ENCODE measurements at regions not wholly inside any gene's neighbourhood (a gene's known extent, or its start where the extent isn't known, plus 50 kb on each side); places are given as distances from the start of the nearest gene placed in this dataset.

GRCh38 chr2:217717646-217718045 lies 285.1 kb downstream of the TNS1 start:
- DNase-seq = no peak

DNA sequence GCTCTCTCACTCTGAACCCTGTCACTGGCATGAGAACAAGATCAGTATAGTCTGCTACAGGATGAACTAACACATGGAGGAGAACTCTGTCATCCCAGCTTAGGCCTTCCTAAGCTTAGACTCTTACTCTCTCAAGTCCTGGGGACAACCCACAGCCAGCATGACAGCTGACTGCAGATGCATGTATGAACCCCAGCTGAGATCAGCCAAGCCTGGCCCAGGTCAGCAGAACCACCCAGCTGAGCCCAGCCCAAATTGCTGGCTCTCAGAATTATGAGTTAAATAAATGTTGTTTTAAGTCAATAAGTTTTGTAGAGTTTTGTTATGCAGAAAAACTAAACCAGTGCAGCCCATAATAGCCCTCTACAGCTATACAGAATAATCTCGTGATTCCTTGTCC lies 287.3 kb downstream of the TNS1 start:
- no peak for DNase-seq

GRCh38 chr2:217714287-217714751 lies 288.5 kb downstream of the TNS1 start:
- DNase-seq = no peak

GRCh38 chr2:217713395-217714286 lies 289.2 kb downstream of the TNS1 start:
- DNase-seq = peak; percentile 75

DNA sequence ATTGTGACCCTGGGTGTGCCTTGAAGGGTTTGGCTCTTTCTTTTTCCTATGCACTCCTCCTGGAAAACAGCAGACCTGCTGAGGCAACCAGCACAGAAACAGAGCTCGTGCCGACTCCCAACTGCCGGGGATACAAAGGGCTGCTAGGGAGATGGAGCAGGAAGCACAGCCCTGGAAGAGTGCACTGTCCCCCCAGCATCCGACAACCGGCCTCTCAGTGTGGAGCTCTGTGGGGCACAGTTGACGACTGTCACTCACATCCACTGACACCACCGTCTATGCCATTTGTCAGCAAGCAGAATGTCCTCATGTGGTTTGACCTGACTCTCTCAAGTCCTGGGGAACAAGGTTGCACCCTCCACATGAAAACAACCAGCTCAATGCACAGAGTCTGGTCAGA lies 290.4 kb downstream of the TNS1 start:
- no peak for DNase-seq

GRCh38 chr2:217711188-217711587 lies 291.6 kb downstream of the TNS1 start:
- no peak for DNase-seq

- DNase-seq = no peak
Measured at GRCh38 chr2:217710211-217710765, 292.5 kb downstream of the TNS1 start.

GRCh38 chr2:217709478-217710210 lies 293.2 kb downstream of the TNS1 start:
- no peak for DNase-seq

GRCh38 chr2:217707131-217707611 lies 295.6 kb downstream of the TNS1 start:
- DNase-seq = no peak

DNA sequence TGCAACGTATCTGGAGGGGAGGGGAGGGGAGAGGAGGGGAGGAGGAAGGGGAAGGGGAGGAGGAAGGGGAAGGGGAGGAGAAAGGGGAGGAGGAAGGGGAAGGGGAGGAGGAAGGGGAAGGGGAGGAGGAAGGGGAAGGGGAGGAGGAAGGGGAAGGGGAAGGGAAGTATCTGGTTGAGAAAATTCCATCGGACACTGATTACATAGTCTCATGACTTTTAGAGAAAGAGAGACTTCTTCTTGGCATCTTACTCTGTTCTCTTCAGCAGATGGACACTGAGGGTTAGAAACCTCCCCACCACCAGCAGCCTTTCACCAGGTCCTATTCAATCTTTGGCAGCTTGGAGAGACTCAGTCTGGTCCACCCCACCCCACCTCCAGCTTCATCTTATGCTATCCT lies 296.3 kb downstream of the TNS1 start:
- no peak for DNase-seq

GRCh38 chr2:217706095-217706494 lies 296.7 kb downstream of the TNS1 start:
- DNase-seq = no peak

- no peak for DNase-seq
Measured at GRCh38 chr2:217705461-217705860, 297.3 kb downstream of the TNS1 start.

DNA sequence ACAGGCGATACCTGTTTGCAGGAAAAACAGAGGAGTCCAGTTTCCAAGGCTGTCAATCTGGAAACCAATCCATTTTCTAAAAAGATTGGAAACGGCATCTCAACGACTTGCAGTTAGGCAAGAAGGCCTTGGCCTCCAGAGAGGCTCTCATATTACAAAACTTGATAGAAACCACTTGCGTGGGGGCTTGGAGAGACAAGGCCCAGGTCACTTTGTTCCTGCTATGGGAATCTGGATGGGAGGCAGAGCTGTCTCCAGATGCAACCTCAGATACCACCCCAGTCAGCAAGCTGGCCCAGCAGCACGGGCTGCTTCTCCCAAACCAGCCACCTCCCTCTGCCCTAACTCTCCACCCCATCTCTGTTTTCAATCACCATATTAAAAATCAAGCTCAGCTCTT lies 298.8 kb downstream of the TNS1 start:
- no peak for DNase-seq

DNA sequence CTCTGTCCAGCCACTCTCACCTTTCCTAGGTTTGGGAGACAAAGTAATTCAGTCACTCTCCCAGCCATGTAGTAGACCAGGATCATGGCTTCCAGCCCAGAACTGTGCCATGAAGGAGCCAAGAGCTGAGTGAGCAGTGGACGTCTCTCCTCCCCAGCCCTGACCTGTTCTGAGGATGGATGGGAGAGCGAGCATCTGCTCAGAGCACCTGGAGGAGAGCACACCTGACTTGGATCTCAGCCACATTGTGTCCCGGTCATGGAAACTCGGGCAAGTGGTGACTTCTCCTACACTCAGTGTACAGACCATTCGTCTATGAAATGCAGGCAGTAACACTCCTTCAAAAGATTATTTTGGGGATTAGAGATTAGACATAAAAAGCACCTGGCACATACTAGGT lies 299.7 kb downstream of the TNS1 start:
- no peak for DNase-seq

DNA sequence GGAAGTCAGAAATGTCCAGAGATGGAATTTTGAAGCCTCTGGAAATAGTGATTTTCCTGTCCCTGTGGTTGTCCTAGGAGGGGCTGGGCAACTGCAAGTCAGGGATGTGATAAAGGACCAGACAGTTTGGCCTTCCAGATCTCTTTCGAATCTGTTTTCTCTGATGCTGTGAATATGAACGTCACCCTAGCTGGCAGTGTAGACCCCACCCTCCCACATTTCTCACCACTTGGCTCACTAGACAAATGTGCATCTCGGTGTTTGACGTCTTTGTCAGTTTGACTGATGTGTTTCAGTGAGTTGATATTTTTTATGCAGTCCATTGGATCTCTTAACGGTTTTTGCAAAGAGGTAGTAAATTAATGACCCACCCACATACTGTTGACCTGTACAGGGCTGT lies 301.2 kb downstream of the TNS1 start:
- DNase-seq = no peak

- no peak for DNase-seq
Measured at GRCh38 chr2:217698691-217699090, 304.1 kb downstream of the TNS1 start.

DNA sequence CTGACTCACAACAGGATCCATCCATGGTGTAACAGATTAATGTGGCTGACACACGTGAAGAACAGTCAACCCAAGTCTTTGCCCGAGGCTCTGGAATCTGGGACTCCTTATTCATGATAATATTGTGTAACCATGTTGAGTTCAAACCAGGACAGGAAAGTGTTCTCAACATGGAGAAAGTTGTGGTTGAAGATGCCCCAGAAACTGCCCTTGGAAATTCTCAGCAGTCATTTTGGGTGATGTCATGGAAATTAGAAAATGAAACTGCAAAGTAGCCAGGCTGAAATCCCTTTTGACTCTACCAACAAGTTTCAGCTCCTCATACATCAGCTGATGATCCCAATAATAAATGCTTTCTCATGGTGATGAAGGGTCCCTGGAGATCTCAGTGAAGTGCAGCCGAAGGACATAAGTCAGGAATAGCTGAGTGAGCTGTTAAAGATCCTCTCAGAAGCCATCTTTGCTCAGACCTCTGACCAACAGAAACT lies 307.7 kb downstream of the TNS1 start:
- no peak for DNase-seq

- no peak for DNase-seq
Measured at GRCh38 chr2:217694291-217694690, 308.5 kb downstream of the TNS1 start.

DNA sequence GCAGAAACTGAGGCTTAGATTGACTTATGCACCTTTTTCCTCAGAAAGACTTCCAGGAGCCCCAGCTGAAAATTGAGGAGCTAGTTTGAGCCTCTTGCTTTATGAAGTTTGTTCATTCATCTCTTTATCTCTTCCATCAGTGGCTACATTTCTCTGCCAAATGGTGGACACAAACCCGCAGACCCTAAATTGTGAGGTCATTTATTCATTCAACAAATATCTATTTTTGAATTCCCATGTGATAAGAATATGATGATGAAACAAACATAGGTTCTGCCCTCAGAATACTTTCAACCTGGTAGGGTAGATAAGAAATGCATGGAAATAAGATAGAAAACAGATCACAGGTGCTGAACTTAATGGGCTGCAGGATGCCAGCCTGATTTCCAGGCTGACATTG lies 309.4 kb downstream of the TNS1 start:
- no peak for DNase-seq

GRCh38 chr2:217691920-217692666 lies 310.7 kb downstream of the TNS1 start:
- DNase-seq = no peak

- DNase-seq = no peak
Measured at GRCh38 chr2:217691516-217691915, 311.3 kb downstream of the TNS1 start.

- no peak for DNase-seq
Measured at GRCh38 chr2:217689053-217689452, 313.7 kb downstream of the TNS1 start.

DNA sequence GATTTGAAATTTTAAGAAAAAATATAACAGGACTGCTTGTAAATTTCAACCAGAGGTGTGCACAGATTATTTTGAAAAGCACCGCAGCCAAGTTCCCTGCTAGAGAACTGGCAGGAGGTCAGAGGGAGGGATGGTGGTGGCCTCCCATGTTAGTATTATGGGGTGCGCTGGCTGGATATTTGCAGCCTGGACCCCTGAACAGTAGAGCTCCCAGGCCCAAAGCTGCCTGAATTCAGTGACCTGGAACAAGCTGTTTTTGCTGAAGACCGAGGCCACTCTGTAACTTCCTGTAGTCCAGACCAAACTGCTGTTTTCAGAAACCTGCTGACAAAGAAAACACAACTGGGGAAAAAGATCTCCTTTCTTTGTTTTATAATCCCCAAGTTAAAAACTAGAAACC lies 314.3 kb downstream of the TNS1 start:
- no peak for DNase-seq

All from CD4-positive, alpha-beta T cell treated with Interleukin-17A for 4 hours (primary cell).